HG02642 (cell line): ENCODE measurements at regions not wholly inside any gene's neighbourhood (a gene's known extent, or its start where the extent isn't known, plus 50 kb on each side); places are given as distances from the start of the nearest gene placed in this dataset.

Experiments used
- ATAC-seq: cut with Tn5 transposase; IDR thresholded peaks from one replicate; pipeline ENCODE4 v1.9.1; 2021; ENCODE audit warnings: mild to moderate bottlenecking; ENCODE audit not compliant: unreplicated experiment, poor library complexity

GRCh38 chr16:79754501-79754900, 154.0 kb upstream of the MAF start:
- no peak for ATAC-seq

- ATAC-seq = no peak
Observed at GRCh38 chr16:79754081-79754480, 153.5 kb upstream of the MAF start.

- ATAC-seq = no peak
Observed at GRCh38 chr16:79753286-79753685, 152.7 kb upstream of the MAF start.

- no peak for ATAC-seq
Observed at GRCh38 chr16:79752396-79752795, 151.9 kb upstream of the MAF start.

- no peak for ATAC-seq
Observed at GRCh38 chr16:79751471-79752184, 151.1 kb upstream of the MAF start.

GRCh38 chr16:79750311-79750710, 149.8 kb upstream of the MAF start:
- ATAC-seq = no peak

- ATAC-seq = no peak
Observed at GRCh38 chr16:79748629-79749028, 148.1 kb upstream of the MAF start.

- ATAC-seq = no peak
Observed at GRCh38 chr16:79747688-79748087, 147.2 kb upstream of the MAF start.

GRCh38 chr16:79740252-79740651, 139.7 kb upstream of the MAF start:
- no peak for ATAC-seq

- no peak for ATAC-seq
Observed at GRCh38 chr16:79735271-79735670, 134.7 kb upstream of the MAF start.

- ATAC-seq = no peak
Observed at GRCh38 chr16:79734721-79735120, 134.2 kb upstream of the MAF start.

GRCh38 chr16:79728923-79729240, 128.3 kb upstream of the MAF start:
- ATAC-seq = no peak

- no peak for ATAC-seq
Observed at GRCh38 chr16:79728048-79728922, 127.7 kb upstream of the MAF start.

- ATAC-seq = no peak
Observed at GRCh38 chr16:79726902-79727301, 126.4 kb upstream of the MAF start.

- ATAC-seq = no peak
Observed at GRCh38 chr16:79725051-79725450, 124.5 kb upstream of the MAF start.

- no peak for ATAC-seq
Observed at GRCh38 chr16:79723583-79724168, 123.1 kb upstream of the MAF start.

- no peak for ATAC-seq
Observed at GRCh38 chr16:79721270-79721669, 120.7 kb upstream of the MAF start.

- no peak for ATAC-seq
Observed at GRCh38 chr16:79717333-79718137, 117.0 kb upstream of the MAF start.

- ATAC-seq = no peak
Observed at GRCh38 chr16:79716645-79717332, 116.3 kb upstream of the MAF start.

GRCh38 chr16:79715061-79715460, 114.5 kb upstream of the MAF start:
- ATAC-seq = no peak
